ENCODE measurements at regions not wholly inside any gene's neighbourhood (a gene's known extent, or its start where the extent isn't known, plus 50 kb on each side); places are given as distances from the start of the nearest gene placed in this dataset.

GRCh38 chr17:77451245-77451893 is 310.6 kb downstream of the SEC14L1 start:
- peak overlapping the region; percentile 71 to 78 for H3K4me2 ChIP-seq (ENCODE audit: insufficient read depth in 1 of 2, low read depth in 2 of 2, low read length in 2 of 2)
- H3K23me2 ChIP-seq (ENCODE audit: low read depth, low read length): peaks cover 21% of the 10 kb centered on the region
- peak overlapping the region; percentile 65; the same call in 1 of the 2 replicates for H2BK15ac ChIP-seq (ENCODE audit: low read length)
- peak overlapping the region; percentile 84; the same call in 1 of the 2 replicates for H2BK12ac ChIP-seq (ENCODE audit: low read depth, low read length)
- DNase-seq (ENCODE audit: low read depth in 1 of 2, low spot score in 2 of 2): peak; percentile 71 to 88
- peak overlapping the region; percentile 66 for H3K27ac ChIP-seq (ENCODE audit: low read depth, low read length)
- peak overlapping the region; percentile 96 for H4K91ac ChIP-seq (replicated peaks; ENCODE audit: insufficient read length, low read length)
- H3K27me3 ChIP-seq (replicated peaks in 1 of 4; ENCODE audit: control insufficient read depth in 3 of 4, extremely low read depth in 1 of 4, insufficient read depth in 3 of 4, low read length in 3 of 4): no peaks in the 10 kb centered on the region
- peaks cover 5 to 11% of the 10 kb centered on the region in 2 experiments for H4K20me1 ChIP-seq (replicated peaks in 1 of 2; ENCODE audit: control insufficient read depth in 1 of 2, insufficient read depth in 2 of 2, low read length in 2 of 2)
- ChIA-PET POLR2A (ENCODE audit: partially characterized antibody) (interaction anchor here (1.0 to 3.5 kb wide), 13 partner anchors 9 to 507 kb away, joined by 3 to 33 read pairs (median 7); partner anchors contain the start of gene TNRC6C), CTCF (ENCODE audit: partially characterized antibody) (interaction anchor here (0.9 to 4.3 kb wide), 8 partner anchors 15 to 120 kb away, joined by 3 to 51 read pairs (median 4); no protein-coding TSS in a partner anchor)
- H3K9me3 ChIP-seq (ENCODE audit: insufficient read depth in 2 of 2, low read depth in 1 of 2, low read length in 1 of 2): no peaks in the 10 kb centered on the region
- H4K8ac ChIP-seq (ENCODE audit: extremely low read depth, insufficient read depth, low read length): peak overlapping the region; percentile 97; the same call in 1 of the 2 replicates
- no peak overlapping the region for H3K14ac ChIP-seq (ENCODE audit: insufficient read length)
- H3K23ac ChIP-seq (ENCODE audit: insufficient read length): no peak overlapping the region
- H3K9ac ChIP-seq (replicated peaks in 1 of 4; ENCODE audit: extremely low read depth in 1 of 4, low read depth in 3 of 4, low read length in 3 of 4): peak overlapping the region; percentile 77 to 85 (median 82)
- 1% methylated on average over 35 of the region's 44 CpGs; no CpG with 5 or more reads in 1 of the 2 experiments for WGBS, 2 experiments (ENCODE audit: extremely low coverage in 1 of 2, insufficient coverage in 1 of 2, insufficient read length in 1 of 2, insufficient replicate concordance in 2 of 2, low coverage in 1 of 2, low lambda C conversion rate in 2 of 2, missing lambda C conversion rate in 1 of 2)
- H2BK20ac ChIP-seq (ENCODE audit: low read length): no peak overlapping the region
- H3K18ac ChIP-seq (ENCODE audit: extremely low read depth, low read length): peak overlapping the region; percentile 90
- no peak overlapping the region for H2AK5ac ChIP-seq (ENCODE audit: low read depth, low read length)
- H3K79me2 ChIP-seq (ENCODE audit: control insufficient read depth in 1 of 2, insufficient read depth in 2 of 2, low read length in 2 of 2): peaks cover 14 to 72% of the 10 kb centered on the region in 2 experiments
- H3K36me3 ChIP-seq (ENCODE audit: control insufficient read depth in 2 of 4, insufficient read depth in 4 of 4, low read length in 3 of 4): no peaks in the 10 kb centered on the region
- no peak overlapping the region for H2AFZ ChIP-seq (ENCODE audit: low read length)
- H3K4ac ChIP-seq (replicated peaks; ENCODE audit: insufficient read length, low read depth, low read length): peak overlapping the region; percentile 99
- peak overlapping the region; percentile 12 for H2BK120ac ChIP-seq (replicated peaks; ENCODE audit: low read depth, low read length)
- peak overlapping the region; percentile 55 for H4K5ac ChIP-seq (ENCODE audit: insufficient read length, low read depth, low read length)
- H3K56ac ChIP-seq (replicated peaks; ENCODE audit: insufficient read length, low read depth, low read length): peak overlapping the region; percentile 60
- peaks cover 30% of the 10 kb centered on the region for H3K79me1 ChIP-seq (ENCODE audit: low read depth, low read length)
- peaks cover 26 to 45% (median 36%) of the 10 kb centered on the region in 4 experiments for H3K4me1 ChIP-seq (replicated peaks in 1 of 4; ENCODE audit: control insufficient read depth in 3 of 4, insufficient read depth in 4 of 4, low read length in 3 of 4)
- peak overlapping the region; percentile 50 to 78 (median 61) for H3K4me3 ChIP-seq (ENCODE audit: extremely low read depth in 1 of 4, insufficient read depth in 2 of 4, low read depth in 3 of 4, low read length in 4 of 4)
- FAIRE-seq: no peak
- H2BK5ac ChIP-seq (ENCODE audit: low read depth, low read length): peak overlapping the region; percentile 83; the same call in 1 of the 2 replicates
- TF ChIP-seq, protein P1, sequence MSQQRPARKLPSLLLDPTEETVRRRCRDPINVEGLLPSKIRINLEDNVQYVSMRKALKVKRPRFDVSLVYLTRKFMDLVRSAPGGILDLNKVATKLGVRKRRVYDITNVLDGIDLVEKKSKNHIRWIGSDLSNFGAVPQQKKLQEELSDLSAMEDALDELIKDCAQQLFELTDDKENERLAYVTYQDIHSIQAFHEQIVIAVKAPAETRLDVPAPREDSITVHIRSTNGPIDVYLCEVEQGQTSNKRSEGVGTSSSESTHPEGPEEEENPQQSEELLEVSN (IDR thresholded peaks at IDR 0.05): no peak
- no peak for TF ChIP-seq HDAC2 (IDR thresholded peaks at IDR 0.05; ENCODE audit: borderline replicate concordance in 1 of 2, low read depth in 2 of 2, low read length in 2 of 2)
- no peak for TF ChIP-seq CEBPB (IDR thresholded peaks at IDR 0.05; ENCODE audit: low read depth, low read length)
- TF ChIP-seq POU5F1 (IDR thresholded peaks at IDR 0.05; ENCODE audit: low read depth, low read length): no peak
